ENCODE measurements at regions not wholly inside any gene's neighbourhood (a gene's known extent, or its start where the extent isn't known, plus 50 kb on each side); places are given as distances from the start of the nearest gene placed in this dataset.

DNA sequence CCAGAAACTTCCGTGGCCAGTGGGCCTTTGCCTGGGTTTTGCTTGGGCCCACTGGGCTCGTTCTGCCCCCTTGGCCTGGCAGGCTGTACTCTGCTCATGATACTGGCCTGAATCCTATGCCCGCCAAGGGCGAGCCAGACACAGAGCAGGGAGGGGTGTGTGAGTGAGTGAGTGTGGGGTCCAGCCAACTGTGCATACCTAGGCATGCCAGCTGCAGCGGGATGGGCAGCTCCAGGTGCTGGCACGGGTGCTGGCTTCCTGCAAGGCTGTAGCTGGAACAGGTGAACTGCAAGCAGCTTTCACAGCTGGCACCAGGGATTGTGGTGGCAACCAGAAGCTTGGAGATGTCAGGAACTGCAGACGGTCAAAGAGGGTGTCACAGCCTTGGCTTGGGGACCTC lies 1276.4 kb downstream of the SLC16A7 start:
- no peak for DNase-seq (ENCODE audit: low spot score)

DNA sequence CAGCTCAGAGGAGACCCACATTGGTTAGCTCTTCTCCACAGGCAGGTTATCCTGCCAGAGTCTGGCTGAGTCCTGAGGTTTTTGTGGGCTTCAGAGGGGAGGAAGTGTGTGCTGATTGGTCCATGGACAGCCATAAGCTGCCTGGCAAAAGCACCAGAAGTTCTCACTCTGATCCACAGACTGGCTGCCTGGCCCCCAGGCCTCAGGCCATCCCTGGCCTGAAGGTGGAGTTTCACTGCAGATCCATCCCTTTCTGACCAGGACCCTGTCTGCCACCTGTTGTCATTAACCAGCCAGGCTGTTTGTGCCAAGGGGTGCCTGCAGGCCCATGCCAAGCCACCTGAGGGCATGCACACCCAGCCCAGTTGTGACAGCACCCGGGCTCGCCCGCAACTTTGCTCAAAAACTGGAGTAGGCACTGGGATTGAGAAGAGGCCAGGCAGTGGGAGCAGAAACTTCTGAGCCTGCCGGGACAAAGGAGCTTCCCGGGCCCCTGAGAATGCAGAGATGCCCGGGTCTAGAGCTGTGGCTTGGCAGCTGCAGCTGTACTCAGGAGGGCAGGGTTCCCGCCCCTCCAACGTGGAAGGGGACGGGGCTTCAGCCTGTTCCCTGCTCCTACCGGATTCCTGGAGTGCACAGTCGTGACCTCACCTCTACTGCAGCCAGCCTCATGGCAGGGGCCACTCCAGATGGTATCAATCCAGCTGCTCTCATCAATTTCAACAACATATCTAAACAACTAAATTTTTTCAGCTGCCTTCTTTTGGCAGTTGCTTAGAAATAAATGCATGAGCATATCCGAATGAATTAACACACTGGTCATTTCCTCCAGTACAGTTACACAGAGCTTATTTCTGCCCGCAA lies 1277.3 kb downstream of the SLC16A7 start:
- DNase-seq (ENCODE audit: low spot score) = no peak

DNA sequence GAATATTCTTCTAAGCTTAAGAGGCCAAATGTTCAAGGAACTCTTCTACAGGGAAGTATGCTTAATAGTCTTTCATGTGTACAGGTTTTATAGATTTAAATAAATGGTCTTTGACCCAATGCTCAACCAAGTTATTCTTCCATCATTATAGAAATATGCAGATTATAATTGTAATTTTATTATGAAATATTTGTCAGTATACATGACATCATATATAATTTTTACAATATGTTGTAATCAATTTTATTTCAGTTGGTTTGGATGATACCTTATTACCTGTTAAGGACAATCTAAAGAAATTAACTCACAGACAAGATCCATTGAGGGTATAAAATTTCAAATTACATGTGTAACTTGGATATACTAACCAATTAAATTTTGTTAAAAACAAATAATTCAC lies 1278.3 kb downstream of the SLC16A7 start:
- no peak for DNase-seq (ENCODE audit: low spot score)

DNA sequence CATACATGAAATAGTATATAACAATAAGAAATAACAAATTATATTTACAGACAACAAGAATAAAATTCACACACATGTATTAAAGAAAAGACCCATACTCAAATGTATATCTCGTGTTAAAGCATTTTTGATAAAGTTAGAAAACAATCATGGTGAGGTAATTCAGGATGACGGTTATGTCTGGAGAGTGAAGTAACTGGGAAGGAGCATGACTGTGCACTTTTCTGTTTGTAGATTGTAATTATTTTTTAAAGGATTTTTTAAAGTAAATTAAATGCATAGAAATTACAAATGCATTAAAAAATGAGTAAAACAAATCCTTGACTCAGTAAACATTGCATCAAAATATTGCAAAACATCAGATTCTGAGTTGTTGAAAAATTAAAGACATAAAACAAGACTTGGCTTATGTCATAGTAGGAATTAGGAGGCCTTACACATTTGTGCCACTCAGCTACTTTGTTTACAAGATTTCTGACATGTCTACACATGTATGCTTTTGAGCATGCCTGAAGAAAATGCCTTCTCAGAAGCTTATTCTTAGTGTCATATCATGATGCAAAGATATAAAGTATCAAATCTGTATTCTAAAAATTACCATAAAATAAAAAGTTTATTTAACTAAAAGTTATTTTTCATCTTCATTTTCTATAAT lies 1325.1 kb downstream of the SLC16A7 start:
- no peak for DNase-seq (ENCODE audit: low spot score)

DNA sequence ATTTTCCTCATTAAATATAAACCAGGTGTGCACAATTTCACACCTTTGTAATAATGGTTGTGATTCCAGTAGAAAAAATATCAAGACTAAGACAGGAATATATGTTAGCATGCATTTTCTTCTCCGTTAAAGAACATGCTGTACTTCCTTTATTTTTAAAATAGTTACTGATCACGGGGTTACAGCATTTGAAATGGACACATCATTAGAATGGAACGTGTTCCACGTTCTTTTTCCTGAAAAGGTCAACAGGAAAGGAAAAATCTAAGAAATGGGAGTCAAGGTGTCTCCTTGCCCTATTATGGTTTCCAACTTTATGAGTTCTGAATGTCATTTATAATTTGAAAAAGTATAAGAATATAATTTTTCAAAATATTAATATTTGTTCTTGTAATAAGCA lies 1325.7 kb downstream of the SLC16A7 start:
- no peak for DNase-seq (ENCODE audit: low spot score)

DNA sequence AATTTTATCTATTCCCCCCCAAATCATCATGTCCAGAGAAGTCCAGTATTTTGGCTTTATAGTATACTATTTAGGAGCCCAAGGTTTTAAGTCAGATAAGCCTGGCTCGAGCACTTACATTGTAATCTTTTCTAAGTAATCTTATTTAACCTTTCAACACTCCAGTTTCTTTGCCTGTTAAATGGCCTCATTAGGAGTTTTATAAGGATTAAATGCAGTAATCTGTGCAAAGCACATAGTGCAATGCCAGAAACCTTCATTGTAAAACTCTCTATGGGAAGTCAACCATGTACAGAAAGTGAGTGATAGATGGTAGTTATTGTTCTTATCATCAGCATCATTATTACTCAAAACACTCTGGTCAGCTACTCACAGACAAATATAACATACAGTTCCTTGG lies 1330.4 kb downstream of the SLC16A7 start:
- no peak for DNase-seq (ENCODE audit: low spot score)

DNA sequence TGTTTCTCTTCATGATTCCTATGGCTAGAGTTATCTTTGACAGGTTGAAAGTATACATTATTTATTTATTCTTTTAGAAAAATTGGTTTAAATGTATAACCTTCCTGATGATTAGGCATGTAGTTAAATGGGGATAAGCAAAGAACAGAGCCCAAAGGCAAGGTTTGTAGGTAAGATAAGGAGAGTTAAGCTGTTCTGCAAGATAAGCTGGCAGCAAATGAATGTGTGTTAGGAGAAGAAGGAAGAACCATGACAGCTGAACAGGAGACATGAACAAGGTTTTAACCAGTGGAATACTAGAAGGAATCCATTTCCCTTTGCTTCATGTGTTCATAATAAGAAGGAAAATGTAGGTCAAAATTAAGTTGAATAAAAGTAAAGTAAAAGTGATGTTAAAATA lies 1330.1 kb upstream of the USP15 start:
- DNase-seq (ENCODE audit: low spot score) = no peak

DNA sequence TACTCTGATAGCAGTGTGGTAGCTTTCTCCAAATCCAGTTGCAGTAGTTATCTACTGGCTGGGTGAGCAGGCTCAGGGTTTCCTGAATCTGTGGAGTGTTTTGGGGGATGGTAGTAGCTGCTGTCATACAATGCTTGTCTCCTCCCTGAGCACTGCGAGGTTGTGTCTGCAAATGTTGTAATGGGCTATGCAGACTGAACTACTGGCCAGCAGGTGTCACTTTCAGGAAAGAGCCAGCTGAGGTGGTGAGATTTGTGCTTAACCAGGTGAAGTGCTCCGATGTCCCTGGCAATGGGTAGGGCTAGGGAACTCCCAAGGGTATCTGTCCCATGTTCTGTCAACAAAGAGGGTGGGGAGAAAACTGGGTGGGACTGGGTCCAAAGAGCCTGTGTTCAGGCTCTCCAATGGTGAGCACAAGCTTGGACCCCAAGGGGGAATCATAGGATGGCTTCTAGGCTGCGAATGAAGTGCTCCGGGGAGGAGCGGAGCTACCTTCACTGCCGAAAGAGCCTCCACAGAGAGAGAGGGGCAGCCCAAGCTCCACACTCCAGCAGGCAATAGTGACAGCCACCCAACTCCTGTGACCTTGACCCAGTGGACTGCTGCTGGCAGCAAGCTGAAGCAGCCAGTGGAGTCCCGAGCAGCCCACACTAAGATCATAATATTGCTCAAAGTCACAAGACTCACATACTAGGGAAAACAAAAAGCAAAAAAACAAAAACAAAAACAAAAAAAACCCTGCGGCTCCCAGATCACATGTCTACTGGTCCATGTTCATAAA lies 1324.0 kb upstream of the USP15 start:
- peak; percentile 4 for DNase-seq (ENCODE audit: low spot score)

DNA sequence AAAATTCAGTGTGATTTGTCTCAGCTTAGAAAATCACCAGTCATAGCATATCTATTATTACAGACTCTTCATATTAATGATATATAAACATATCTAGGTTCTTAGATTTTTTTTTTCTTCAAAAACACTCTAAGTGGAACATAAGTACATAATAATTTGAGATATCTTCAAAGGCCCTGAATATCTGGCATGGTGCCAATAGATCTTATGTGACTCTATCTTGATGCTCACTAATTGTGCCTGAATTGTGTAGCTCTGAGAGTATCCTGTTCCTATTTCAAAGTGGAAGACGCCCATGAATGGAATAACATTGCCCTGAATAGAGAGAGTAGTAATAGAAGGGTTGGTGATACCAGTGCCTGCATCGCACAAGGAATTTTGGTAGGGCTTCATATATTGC lies 1312.7 kb upstream of the USP15 start:
- DNase-seq (ENCODE audit: low spot score) = no peak

DNA sequence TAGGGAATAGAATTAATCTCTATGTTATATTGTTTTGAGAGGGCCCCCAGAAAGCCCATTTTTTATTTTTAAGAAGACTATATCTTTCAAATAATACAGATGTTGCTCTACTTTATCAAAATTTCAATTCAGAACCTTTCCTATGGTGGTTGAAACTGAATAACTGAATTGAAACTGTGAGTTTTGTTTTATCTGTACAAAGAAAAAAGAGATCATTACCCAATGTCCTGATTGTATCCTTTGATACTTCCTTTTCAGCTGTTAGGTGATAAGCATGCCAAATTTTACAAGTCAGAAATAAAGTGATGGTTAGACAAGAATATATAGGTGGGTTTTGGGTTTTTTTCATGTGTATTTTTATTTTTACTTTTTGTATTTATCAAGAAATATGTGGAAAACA lies 1293.1 kb upstream of the USP15 start:
- no peak for DNase-seq (ENCODE audit: low spot score)

DNA sequence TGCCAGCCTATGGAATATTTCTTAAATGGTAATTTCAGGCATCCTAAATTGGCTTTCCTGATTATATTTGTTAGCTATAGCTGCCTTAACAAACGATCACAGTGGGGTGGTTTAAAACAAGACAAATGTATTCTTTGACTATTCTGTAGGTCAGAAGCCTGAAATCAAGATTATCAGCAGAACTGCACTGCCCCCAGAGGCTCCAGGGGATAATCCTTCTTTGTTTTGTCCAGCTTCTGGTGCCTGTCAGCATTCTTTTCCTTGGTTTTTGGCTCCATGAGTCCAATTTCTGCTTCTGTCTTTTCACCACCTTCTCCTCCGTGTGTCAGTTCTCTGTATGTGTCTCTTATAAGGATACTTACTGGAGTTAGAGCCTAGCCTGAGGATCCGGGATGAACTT lies 1282.2 kb upstream of the USP15 start:
- DNase-seq (ENCODE audit: low spot score) = peak; percentile 20

DNA sequence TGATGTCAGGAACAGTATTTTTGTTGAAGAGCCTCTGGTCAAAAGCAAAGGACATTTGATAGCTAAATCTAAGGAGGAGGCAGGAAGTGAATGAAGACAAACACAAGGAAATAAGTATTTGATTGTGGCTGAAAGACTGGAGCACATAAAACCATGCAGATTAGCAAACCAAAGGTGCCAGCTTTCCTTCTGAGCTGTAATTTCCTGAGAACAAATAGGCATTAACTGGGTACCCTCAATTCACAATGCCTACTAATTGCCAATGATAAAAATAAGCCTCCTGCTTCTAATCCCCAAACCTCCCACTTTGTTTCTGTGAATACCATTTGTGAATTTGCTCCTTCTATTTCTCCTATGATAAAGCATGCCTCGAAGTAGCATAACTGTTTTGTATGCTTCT lies 1279.6 kb upstream of the USP15 start:
- no peak for DNase-seq (ENCODE audit: low spot score)

DNA sequence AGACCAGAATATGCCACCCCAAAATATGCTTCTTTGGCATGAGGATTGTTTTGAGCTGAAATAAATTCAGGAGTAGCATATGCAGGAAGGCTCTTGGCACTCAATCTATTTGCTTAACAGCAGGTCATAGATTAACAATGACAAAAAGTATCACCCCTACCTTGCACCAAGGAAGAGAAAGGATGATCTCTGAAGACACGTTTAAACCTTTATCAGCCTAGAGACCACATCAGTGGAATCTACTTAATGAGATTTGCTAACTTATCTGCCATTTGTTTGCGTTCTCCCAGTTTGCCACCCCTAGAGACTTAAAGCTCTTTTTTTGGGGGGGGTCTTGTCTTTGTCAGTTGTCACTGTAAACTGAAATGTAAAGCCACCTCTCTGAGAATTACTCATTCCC lies 1278.7 kb upstream of the USP15 start:
- no peak for DNase-seq (ENCODE audit: low spot score)

DNA sequence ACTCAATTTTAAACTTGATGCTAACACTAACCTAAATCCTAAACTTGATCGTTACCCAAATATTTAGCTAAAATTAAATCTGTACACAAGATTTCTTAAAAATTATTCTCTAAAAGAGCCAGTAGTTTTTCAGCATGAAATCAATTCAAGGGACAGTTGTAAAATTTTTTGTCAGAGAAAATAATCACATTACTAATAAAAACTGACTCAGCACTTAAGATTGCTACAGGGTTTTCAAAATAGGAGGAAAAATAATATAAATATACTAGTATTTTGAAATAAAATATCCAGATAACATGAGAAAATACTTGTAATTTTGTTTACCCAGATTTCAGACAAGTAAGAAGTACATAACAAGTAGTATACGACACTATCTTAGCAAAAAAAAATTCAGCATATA lies 1268.1 kb upstream of the USP15 start:
- DNase-seq (ENCODE audit: low spot score) = no peak

DNA sequence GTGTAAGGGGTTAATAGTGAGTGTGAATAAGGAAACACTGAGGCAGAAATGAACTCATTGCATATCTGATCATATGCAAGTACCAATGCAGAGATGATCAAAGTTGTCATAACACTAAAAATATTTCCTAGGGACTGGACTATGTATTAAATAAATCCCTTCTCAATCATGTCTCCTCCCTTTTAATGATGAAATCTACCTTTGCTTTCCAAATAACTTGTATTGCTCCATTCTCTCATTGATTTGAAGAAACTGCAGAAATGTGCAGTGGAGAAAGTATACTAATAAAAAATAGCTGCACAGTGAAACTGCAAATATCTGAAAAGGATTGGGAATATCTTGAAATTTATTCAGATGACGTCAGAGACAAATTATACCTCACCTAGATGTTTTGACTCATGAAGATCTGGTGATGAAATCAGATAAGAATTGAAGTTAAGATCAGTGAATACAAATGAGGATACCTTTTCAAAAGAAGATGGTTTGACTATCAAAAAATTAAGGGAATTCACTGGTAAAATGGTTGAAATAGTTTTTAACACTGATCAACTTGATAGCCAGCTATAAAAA lies 1264.9 kb upstream of the USP15 start:
- no peak for DNase-seq (ENCODE audit: low spot score)

DNA sequence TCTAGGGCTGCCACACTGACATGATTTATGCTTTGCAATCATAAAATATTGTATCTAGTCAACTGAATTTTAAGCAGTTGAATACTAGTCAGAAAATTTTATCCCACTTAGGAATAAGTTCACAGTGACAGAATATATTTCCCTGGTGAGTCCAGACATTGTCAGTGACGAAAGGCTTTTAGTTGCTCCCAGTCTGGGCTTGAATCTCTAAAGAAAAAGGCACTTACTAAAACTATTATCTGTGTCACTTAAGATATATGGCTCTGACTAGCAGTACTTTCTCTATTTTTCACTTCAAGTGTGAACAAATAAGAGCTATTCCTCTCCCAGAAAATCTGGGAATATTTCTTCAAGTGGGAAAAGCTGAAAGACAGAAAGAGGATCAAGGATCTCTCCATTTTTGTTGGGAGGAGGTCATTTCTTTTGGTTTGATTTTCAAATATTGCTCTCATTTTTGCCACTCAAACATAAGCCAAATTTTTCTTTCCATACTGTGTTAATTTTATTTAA lies 1262.3 kb upstream of the USP15 start:
- no peak for DNase-seq (ENCODE audit: low spot score)

DNA sequence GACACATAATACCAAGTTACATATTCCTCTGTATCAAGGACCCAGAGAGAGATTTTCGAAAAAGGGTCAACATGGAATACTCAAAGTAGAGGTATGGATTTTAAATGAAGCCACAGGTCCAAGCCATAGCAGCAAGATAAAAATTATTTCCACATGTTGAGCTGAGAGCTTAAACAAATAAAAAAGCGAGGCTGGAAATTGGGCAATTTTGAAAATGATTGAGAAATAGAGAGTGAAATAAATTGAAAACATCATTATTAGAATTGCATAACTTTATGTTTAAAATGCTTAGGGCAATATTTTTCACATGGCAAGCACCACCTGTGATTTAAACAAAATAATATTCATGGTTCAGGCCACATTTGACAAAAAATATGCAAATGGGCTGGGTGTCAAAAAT lies 1251.0 kb upstream of the USP15 start:
- no peak for DNase-seq (ENCODE audit: low spot score)

DNA sequence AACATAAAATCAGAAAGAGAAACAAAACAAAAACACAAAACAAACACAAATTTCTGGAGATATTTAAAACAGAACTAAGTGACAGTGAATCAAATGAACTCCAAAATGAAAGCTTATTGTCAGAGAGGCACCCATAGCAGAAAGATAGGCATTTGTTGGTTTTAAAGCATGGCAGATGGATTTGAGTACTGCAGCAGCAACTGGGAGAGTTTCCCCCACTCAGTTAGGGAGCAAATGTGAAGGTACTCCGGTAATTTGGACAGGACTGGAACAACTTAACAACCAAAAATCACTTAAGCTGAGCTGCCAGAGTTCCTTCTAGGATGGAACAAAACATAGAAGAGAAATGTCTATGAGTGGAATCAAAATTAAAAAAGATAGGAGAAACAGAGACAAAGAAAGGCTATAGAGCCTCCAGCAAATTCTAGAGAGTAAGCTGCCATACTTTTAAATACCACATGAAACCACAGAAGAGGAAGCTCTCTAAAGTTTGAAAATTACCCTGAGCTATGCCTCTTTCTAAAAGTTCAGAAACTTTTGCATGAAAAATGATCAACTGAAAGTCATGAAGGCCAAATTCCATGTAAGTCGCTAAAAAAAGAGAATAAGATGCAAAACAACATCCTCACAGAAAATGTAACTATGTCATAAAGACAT lies 1248.3 kb upstream of the USP15 start:
- DNase-seq (ENCODE audit: low spot score) = no peak

DNA sequence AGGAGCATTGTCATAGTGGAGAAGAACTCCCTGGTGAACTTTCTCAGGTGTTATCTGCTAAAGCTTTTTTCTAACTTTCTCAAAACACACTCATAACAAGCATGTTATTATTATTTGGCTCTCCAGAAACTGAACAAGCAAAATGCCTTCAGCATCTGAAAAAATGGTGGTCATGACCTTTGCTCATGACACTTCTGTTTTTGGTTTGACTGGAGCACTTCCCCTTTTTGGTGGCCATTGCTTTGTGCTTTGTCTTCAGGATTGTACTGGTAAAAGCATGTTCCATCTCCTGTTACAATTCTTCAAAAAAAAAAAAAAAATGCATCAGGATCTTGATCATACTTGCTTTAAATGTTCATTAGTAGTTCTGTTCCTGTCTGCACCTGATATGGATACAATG lies 1241.6 kb upstream of the USP15 start:
- no peak for DNase-seq (ENCODE audit: low spot score)

DNA sequence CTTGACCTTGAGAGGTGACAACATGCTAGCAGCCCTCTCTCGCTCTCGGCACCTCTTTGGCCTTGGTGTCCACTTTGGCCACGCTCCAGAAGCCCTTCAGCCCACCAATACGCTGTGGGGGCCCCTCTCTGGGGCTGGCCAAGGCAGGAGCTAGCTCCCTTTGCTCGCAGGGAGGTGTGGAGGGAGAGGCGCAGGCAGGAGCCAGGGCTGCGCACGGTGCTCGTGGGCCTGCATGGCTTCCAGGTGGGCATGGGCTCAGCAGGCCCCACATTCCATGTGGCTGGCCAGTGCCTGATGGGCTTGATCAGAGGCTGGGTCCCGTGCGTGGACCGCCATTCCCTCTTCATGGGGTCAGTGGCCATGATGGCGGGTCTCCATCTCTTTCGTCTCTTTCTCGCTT lies 1237.0 kb upstream of the USP15 start:
- no peak for DNase-seq (ENCODE audit: low spot score)

DNA sequence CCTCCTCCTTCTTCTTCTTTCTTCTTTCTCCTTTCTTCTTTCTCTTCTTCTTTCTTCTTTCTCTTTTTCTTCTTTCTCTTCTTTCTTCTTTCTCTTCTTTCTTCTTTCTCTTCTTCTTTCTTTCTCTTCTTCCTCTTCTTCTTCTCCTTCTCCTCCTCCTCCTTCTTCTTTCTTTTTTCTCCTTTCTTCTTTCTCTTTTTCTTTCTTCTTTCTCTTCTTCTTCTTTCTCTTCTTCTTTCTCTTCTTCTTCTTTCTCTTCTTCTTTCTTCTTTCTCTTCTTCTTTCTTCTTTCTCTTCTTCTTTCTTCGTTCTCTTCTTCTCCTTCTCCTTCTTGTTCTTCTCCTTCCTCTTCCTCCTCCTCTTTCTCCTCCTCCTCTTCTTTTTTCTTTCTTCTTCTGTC lies 1230.7 kb upstream of the USP15 start:
- DNase-seq (ENCODE audit: low spot score) = no peak

DNA sequence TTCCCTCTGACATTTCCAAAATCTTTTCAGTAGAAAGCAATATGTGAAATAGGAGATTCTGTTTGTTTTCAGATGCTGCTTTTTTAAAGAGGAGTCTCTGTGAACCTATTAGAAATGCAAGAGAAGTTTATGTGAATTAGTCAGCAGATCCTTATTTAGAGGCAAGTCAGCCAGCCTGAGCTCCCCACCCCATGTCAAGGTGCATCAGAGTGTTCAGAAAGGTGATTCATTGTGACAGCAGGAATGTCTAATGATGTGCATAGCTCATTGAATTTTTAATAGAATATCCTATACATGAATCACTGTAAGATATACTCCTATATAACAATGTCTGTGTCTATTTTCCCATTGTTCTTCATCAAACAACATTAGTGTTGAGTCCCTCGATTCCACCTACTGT lies 1222.4 kb upstream of the USP15 start:
- no peak for DNase-seq (ENCODE audit: low spot score)
